PC-9 (cell line): ENCODE measurements at regions not wholly inside any gene's neighbourhood (a gene's known extent, or its start where the extent isn't known, plus 50 kb on each side); places are given as distances from the start of the nearest gene placed in this dataset.

Experiments used
- EZH2 ChIP-seq: fragments of 200-600 bp; sonication (generic); IDR thresholded peaks from 2 replicates; pipeline ENCODE4 v1.8.0; 2017; ENCODE audit warnings: antibody characterized with exemption, low read depth
- TF ChIP-seq, protein P1 (sequence below): fragments of 200-600 bp; sonication (generic); conservative IDR thresholded peaks from 2 replicates; pipeline ENCODE4 v1.6.1; 2017; ENCODE audit warnings: mixed run types, antibody characterized with exemption, mild to moderate bottlenecking, moderate library complexity

DNA sequence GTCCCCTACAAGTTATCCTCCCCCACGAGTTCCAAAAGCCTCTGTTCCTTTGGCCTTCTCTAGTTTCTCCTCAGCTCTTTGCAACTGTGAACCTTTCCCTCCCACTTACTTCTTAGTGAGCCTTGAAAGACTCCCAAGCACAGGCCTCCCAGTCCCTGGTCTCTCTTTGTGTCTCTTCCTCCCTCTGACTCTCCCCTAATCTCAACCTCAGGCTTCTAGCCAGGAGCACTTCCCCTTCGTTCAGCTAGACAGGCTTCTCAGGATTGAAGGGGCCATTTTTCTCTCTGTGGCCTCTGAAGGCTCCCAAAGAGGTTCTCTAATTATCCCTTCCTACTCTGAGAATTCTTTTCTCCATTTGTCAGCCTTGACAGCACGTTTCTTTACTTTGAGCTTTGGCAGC lies 50.2 kb upstream of the PHYHIPL start:
- TF ChIP-seq, protein P1, sequence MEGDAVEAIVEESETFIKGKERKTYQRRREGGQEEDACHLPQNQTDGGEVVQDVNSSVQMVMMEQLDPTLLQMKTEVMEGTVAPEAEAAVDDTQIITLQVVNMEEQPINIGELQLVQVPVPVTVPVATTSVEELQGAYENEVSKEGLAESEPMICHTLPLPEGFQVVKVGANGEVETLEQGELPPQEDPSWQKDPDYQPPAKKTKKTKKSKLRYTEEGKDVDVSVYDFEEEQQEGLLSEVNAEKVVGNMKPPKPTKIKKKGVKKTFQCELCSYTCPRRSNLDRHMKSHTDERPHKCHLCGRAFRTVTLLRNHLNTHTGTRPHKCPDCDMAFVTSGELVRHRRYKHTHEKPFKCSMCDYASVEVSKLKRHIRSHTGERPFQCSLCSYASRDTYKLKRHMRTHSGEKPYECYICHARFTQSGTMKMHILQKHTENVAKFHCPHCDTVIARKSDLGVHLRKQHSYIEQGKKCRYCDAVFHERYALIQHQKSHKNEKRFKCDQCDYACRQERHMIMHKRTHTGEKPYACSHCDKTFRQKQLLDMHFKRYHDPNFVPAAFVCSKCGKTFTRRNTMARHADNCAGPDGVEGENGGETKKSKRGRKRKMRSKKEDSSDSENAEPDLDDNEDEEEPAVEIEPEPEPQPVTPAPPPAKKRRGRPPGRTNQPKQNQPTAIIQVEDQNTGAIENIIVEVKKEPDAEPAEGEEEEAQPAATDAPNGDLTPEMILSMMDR, result no peak
- no peak for TF ChIP-seq EZH2
